ENCODE measurements at regions not wholly inside any gene's neighbourhood (a gene's known extent, or its start where the extent isn't known, plus 50 kb on each side); places are given as distances from the start of the nearest gene placed in this dataset.

DNA sequence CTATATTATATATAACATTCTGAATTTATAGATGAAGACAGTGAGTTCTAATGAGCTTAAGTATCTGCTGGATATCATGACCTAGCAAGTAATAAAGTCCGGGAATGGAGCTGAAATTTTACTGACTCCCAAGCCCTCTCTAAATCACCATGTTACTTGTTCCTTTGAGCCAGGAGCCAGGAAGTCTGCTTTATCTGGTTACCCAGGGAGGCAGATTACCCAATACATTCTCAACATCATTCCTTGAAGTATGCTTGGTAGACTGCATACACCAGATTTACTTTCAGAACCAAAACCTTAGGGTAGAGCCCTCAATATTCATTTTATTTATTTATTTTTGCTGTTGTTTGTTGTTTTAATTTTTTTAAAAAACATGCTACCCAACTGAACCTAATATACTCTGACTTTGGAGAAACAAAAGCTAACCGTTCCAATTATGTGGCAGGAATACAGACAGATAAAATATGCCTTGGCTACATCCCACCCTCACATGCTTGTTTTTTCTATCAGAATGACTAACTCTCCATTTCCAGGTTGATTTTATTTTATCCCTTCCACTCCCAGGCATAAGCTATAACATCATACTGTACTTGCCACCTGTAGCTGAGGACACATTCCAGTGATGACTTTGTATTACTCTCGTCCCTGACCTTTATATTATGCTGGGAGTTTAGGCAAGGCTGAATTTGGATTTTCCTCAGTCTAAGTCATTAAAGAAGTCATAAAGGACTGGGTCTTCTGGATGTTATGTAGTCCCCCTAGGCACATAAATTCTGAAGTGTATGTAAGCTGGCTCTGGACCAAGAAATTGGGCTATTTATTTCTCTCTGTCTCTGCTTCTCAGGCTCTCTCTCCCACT is 82.0 kb downstream of the YIPF5 start:
- H3K27ac ChIP-seq, result no peak overlapping the region
- in situ Hi-C loops (cut with MboI; ENCODE audit: low sequenced_read_pairs in 4 of 4) (no loop called here), intact Hi-C loops (cut with DNase I; ENCODE audit: low total_unique reads) (no loop called here)
- no peaks in the 10 kb centered on the region for H3K27me3 ChIP-seq
- DNase-seq (no peak), ATAC-seq (no peak)
- no peak overlapping the region for H3K4me3 ChIP-seq
- no peaks in the 10 kb centered on the region for H3K36me3 ChIP-seq
- no peak for TF ChIP-seq POLR2A (IDR thresholded peaks at IDR 0.05)
- TF ChIP-seq, protein P1, sequence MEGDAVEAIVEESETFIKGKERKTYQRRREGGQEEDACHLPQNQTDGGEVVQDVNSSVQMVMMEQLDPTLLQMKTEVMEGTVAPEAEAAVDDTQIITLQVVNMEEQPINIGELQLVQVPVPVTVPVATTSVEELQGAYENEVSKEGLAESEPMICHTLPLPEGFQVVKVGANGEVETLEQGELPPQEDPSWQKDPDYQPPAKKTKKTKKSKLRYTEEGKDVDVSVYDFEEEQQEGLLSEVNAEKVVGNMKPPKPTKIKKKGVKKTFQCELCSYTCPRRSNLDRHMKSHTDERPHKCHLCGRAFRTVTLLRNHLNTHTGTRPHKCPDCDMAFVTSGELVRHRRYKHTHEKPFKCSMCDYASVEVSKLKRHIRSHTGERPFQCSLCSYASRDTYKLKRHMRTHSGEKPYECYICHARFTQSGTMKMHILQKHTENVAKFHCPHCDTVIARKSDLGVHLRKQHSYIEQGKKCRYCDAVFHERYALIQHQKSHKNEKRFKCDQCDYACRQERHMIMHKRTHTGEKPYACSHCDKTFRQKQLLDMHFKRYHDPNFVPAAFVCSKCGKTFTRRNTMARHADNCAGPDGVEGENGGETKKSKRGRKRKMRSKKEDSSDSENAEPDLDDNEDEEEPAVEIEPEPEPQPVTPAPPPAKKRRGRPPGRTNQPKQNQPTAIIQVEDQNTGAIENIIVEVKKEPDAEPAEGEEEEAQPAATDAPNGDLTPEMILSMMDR (IDR thresholded peaks at IDR 0.05 in 4 of 5, conservative IDR thresholded peaks at IDR 0.05 in 1 of 5), result no peak
- H3K4me1 ChIP-seq, result peaks cover 0 to 12% of the 10 kb centered on the region in 2 donors
- H3K9me3 ChIP-seq, result no peaks in the 10 kb centered on the region

DNA sequence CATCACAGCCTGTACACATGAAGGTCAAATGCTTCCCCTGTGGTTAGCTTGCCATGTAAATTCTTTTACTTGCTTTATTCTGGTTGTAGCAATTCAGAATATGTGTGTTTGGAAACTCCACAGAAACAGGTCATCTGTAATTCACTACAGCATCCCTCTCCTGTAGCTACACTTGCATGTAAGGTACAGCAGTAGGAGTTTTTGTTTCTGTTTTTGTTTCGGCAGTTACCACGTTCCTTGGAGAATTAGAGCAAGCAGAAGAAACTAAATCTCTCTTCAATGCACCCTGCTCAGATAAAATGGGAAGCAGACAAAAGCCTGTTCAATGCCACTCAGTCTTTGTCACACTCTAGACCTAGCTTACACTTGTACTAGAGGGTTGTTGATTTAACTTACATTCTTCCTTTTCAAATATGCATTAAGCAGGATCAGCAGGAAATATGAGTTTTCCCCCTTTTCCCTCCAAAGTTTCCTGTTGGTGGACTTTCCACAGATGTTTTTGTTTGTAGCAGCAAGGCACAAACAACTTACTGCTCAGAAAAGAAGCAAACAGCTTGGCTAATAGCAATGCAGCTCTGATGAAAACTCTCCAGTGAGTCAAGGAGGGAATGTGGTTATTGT is 80.9 kb downstream of the YIPF5 start:
- Histone ChIP-seq H3K27ac (no peak overlapping the region), H3K9me3 (no peaks in the 10 kb centered on the region), H3K27me3 (no peaks in the 10 kb centered on the region), H3K4me3 (no peak overlapping the region), H3K4me1 (peaks cover 0 to 12% of the 10 kb centered on the region in 2 donors), H3K36me3 (no peaks in the 10 kb centered on the region)
- TF ChIP-seq, protein P1 (IDR thresholded peaks at IDR 0.05 in 4 of 5, conservative IDR thresholded peaks at IDR 0.05 in 1 of 5), result no peak
- TF ChIP-seq POLR2A (IDR thresholded peaks at IDR 0.05), result no peak
- ATAC-seq, result no peak
- intact Hi-C loops (cut with DNase I; ENCODE audit: low total_unique reads) (no loop called here), in situ Hi-C loops (cut with MboI; ENCODE audit: low sequenced_read_pairs in 4 of 4) (no loop called here)
- no peak for DNase-seq

DNA sequence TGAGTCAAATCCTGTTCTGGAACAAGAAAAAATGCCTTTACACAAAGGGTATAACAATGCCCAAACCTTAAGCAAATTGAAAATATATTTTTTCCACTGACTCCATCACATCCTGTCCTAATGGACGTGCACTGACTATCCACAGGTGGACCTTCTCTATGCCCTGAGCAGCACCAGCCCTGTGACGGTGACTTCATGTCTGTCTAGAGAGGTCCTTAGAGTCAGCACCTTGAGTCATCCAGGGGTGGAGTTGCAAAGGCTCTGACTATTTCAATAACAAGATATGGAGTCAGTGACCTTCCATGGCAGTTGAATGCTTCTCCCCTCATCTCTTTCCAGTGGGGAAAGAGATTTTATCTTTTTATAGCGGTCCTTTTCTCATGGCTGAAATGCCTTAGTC is 78.0 kb downstream of the YIPF5 start:
- Histone ChIP-seq H3K27ac (no peak overlapping the region), H3K9me3 (no peaks in the 10 kb centered on the region), H3K36me3 (no peaks in the 10 kb centered on the region), H3K27me3 (no peaks in the 10 kb centered on the region), H3K4me1 (peaks cover 0 to 12% of the 10 kb centered on the region in 2 donors), H3K4me3 (no peak overlapping the region)
- DNase-seq (no peak), ATAC-seq (no peak)
- in situ Hi-C loops (cut with MboI; ENCODE audit: low sequenced_read_pairs in 4 of 4) (no loop called here), intact Hi-C loops (cut with DNase I; ENCODE audit: low total_unique reads) (no loop called here)
- TF ChIP-seq POLR2A (IDR thresholded peaks at IDR 0.05), result no peak
- TF ChIP-seq, protein P1 (IDR thresholded peaks at IDR 0.05 in 4 of 5, conservative IDR thresholded peaks at IDR 0.05 in 1 of 5), result no peak

DNA sequence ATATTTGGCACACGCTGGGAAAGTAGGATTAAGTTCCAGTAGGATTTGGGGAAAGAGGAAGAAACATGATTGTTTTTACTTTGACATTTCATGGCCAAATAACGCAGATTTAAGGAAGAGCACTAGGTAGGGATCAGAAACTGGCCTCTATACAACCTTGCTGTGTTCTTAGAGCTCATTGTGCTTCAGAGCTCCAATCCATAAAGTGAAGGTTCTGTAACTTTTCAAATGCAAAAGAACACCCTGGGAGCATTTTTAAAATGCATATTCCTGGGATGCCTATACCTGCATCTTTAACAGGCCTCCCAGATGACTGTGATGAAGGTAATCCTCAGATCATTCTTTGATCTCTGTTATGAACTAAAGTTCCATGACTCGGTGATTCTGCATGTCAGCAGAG is 77.1 kb downstream of the YIPF5 start:
- ATAC-seq, result no peak
- Histone ChIP-seq H3K9me3 (no peaks in the 10 kb centered on the region), H3K36me3 (no peaks in the 10 kb centered on the region), H3K27me3 (no peaks in the 10 kb centered on the region), H3K4me1 (peaks cover 0 to 12% of the 10 kb centered on the region in 2 donors), H3K4me3 (no peak overlapping the region), H3K27ac (no peak overlapping the region)
- TF ChIP-seq, protein P1 (IDR thresholded peaks at IDR 0.05 in 4 of 5, conservative IDR thresholded peaks at IDR 0.05 in 1 of 5), result no peak
- TF ChIP-seq POLR2A (IDR thresholded peaks at IDR 0.05), result no peak
- no peak for DNase-seq
- in situ Hi-C loops (cut with MboI; ENCODE audit: low sequenced_read_pairs in 4 of 4) (no loop called here), intact Hi-C loops (cut with DNase I; ENCODE audit: low total_unique reads) (no loop called here)
